H1 (cell line): ENCODE measurements at regions not wholly inside any gene's neighbourhood (a gene's known extent, or its start where the extent isn't known, plus 50 kb on each side); places are given as distances from the start of the nearest gene placed in this dataset.

ENCODE experiments used
- CTCF ChIA-PET: fragments of 300-600 bp; sonication (Branson Sonifier 250); formaldehyde crosslinking; loops from one replicate; lab custom pipeline; 2021; ENCODE audit not compliant: partially characterized antibody; lab: Charles Lee
- POLR2A ChIA-PET: fragments of 300-600 bp; sonication (Branson Sonifier 250); formaldehyde crosslinking; loops from one replicate; lab custom pipeline; 2021; ENCODE audit warnings: inconsistent platforms; ENCODE audit not compliant: partially characterized antibody; lab: Charles Lee
- DNase-seq, 2 experiments: peaks; one replicate each; pipeline versions ENCODE4 v3.0.0 to v3.0.0-alpha.2; 2010 to 2022; ENCODE audit warnings: low spot score in 2 of 2, low read depth in 1 of 2, mixed read lengths in 1 of 2
- FAIRE-seq: peaks from 2 replicates; lab custom pipeline; 2011; peaks lifted over from hg19 to GRCh38; lab: Jason Lieb, UNC
- H2AFZ ChIP-seq: 2 replicates; pipeline ENCODE4 v1.8.1; 2012; ENCODE audit warnings: low read length, inconsistent platforms
- H2AK5ac ChIP-seq: 2 replicates; pipeline ENCODE4 v1.6.1; 2013; ENCODE audit warnings: low read depth, low read length
- H2BK120ac ChIP-seq: replicated peaks from 2 replicates; pipeline ENCODE3; 2013; ENCODE audit warnings: low read depth, low read length, inconsistent platforms
- H2BK12ac ChIP-seq: 2 replicates; pipeline ENCODE4 v1.6.1; 2013; ENCODE audit warnings: low read depth, low read length
- H2BK15ac ChIP-seq: 2 replicates; pipeline ENCODE4 v1.6.1; 2013; ENCODE audit warnings: low read length
- H2BK20ac ChIP-seq: 2 replicates; pipeline ENCODE4 v1.6.1; 2013; ENCODE audit warnings: low read length
- H2BK5ac ChIP-seq: 2 replicates; pipeline ENCODE4 v1.6.1; 2013; ENCODE audit warnings: low read depth, low read length
- H3K14ac ChIP-seq: 2 replicates; pipeline ENCODE4 v1.6.1; 2013; ENCODE audit warnings: inconsistent platforms; ENCODE audit not compliant: insufficient read length
- H3K18ac ChIP-seq: 2 replicates; pipeline ENCODE4 v1.6.1; 2013; ENCODE audit warnings: low read length; ENCODE audit errors: extremely low read depth
- H3K23ac ChIP-seq: 2 replicates; pipeline ENCODE4 v1.6.1; 2013; ENCODE audit warnings: inconsistent platforms; ENCODE audit not compliant: insufficient read length
- H3K23me2 ChIP-seq: 2 replicates; pipeline ENCODE4 v1.6.1; 2013; ENCODE audit warnings: low read depth, low read length
- H3K27ac ChIP-seq: 2 replicates; pipeline ENCODE4 v1.6.1; 2011; ENCODE audit warnings: low read depth, low read length, inconsistent platforms
- H3K27me3 ChIP-seq, 4 experiments: replicated peaks in 1 of 4; 1 replicate in 1 of 4; 2 replicates in 3 of 4; pipeline versions ENCODE4 v1.6.1 to v1.8.1; 2011 to 2013; ENCODE audit warnings: low read length in 3 of 4, mild to moderate bottlenecking in 3 of 4, inconsistent platforms in 2 of 4, mixed read lengths in 2 of 4, moderate library complexity in 1 of 4; ENCODE audit not compliant: control insufficient read depth in 3 of 4, insufficient read depth in 3 of 4; ENCODE audit errors: extremely low read depth in 1 of 4
- H3K36me3 ChIP-seq, 4 experiments: 2 replicates each; pipeline versions ENCODE4 v1.6.1 to v1.8.1; 2011 to 2013; ENCODE audit warnings: mild to moderate bottlenecking in 4 of 4, low read length in 3 of 4, moderate library complexity in 2 of 4, control low read depth in 1 of 4, inconsistent platforms in 1 of 4; ENCODE audit not compliant: insufficient read depth in 4 of 4, control insufficient read depth in 2 of 4
- H3K4ac ChIP-seq: replicated peaks from 2 replicates; pipeline ENCODE3; 2013; ENCODE audit warnings: low read length, low read depth, mixed read lengths, inconsistent platforms; ENCODE audit not compliant: insufficient read length
- H3K4me1 ChIP-seq, 4 experiments: replicated peaks in 1 of 4; 1 replicate in 1 of 4; 2 replicates in 3 of 4; pipeline versions ENCODE4 v1.6.1 to v1.8.1; 2011 to 2013; ENCODE audit warnings: low read length in 3 of 4, inconsistent platforms in 2 of 4, mixed read lengths in 1 of 4; ENCODE audit not compliant: insufficient read depth in 4 of 4, control insufficient read depth in 3 of 4
- H3K4me2 ChIP-seq, 2 experiments: 2 replicates each; pipeline versions ENCODE4 v1.6.1 to v1.8.1; 2011 to 2013; ENCODE audit warnings: low read depth in 2 of 2, low read length in 2 of 2, control low read depth in 1 of 2, inconsistent platforms in 1 of 2, mild to moderate bottlenecking in 1 of 2; ENCODE audit not compliant: insufficient read depth in 1 of 2
- H3K4me3 ChIP-seq, 4 experiments: fragments of 200-600, 300-600 bp in 1 of 4; sonication (generic), shearing (Covaris generic), sonication (Bioruptor Twin) in 1 of 4; 2 replicates each; pipeline versions ENCODE4 v1.5.1 to v1.8.1; 2011 to 2016; ENCODE audit warnings: low read length in 4 of 4, low read depth in 3 of 4, control low read depth in 2 of 4, inconsistent platforms in 2 of 4, mild to moderate bottlenecking in 2 of 4, mixed read lengths in 1 of 4, moderate library complexity in 1 of 4; ENCODE audit not compliant: insufficient read depth in 2 of 4; ENCODE audit errors: extremely low read depth in 1 of 4
- H3K56ac ChIP-seq: replicated peaks from 2 replicates; pipeline ENCODE3; 2013; ENCODE audit warnings: low read depth, mild to moderate bottlenecking, mixed read lengths, low read length, inconsistent platforms; ENCODE audit not compliant: insufficient read length
- H3K79me1 ChIP-seq: 2 replicates; pipeline ENCODE4 v1.6.1; 2013; ENCODE audit warnings: low read depth, low read length, control low read depth
- H3K79me2 ChIP-seq, 2 experiments: 2 replicates each; pipeline versions ENCODE4 v1.6.1 to v1.8.1; 2012 to 2013; ENCODE audit warnings: low read length in 2 of 2, mild to moderate bottlenecking in 2 of 2, inconsistent platforms in 1 of 2; ENCODE audit not compliant: insufficient read depth in 2 of 2, control insufficient read depth in 1 of 2
- H3K9ac ChIP-seq, 4 experiments: replicated peaks in 1 of 4; 1 replicate in 1 of 4; 2 replicates in 3 of 4; pipeline versions ENCODE4 v1.6.1 to v1.8.1; 2011 to 2013; ENCODE audit warnings: low read depth in 3 of 4, low read length in 3 of 4, control low read depth in 2 of 4, mild to moderate bottlenecking in 2 of 4, moderate library complexity in 2 of 4, inconsistent platforms in 1 of 4; ENCODE audit errors: extremely low read depth in 1 of 4
- H3K9me3 ChIP-seq, 2 experiments: 2 replicates each; pipeline versions ENCODE4 v1.6.1 to v1.8.1; 2012 to 2013; ENCODE audit warnings: mild to moderate bottlenecking in 2 of 2, moderate library complexity in 2 of 2, control low read depth in 1 of 2, inconsistent platforms in 1 of 2, low read depth in 1 of 2, low read length in 1 of 2, mixed read lengths in 1 of 2; ENCODE audit not compliant: insufficient read depth in 2 of 2
- H4K20me1 ChIP-seq, 2 experiments: replicated peaks in 1 of 2; 2 replicates each; pipeline versions ENCODE3 to v1.8.1; 2011 to 2013; ENCODE audit warnings: inconsistent platforms in 2 of 2, low read length in 2 of 2, mild to moderate bottlenecking in 1 of 2; ENCODE audit not compliant: insufficient read depth in 2 of 2, control insufficient read depth in 1 of 2
- H4K5ac ChIP-seq: 2 replicates; pipeline ENCODE4 v1.6.1; 2013; ENCODE audit warnings: low read length, low read depth, mixed read lengths, inconsistent platforms; ENCODE audit not compliant: insufficient read length
- H4K8ac ChIP-seq: 2 replicates; pipeline ENCODE4 v1.8.0; 2013; ENCODE audit warnings: mild to moderate bottlenecking, moderate library complexity, low read length, inconsistent platforms; ENCODE audit not compliant: insufficient read depth; ENCODE audit errors: extremely low read depth
- H4K91ac ChIP-seq: replicated peaks from 2 replicates; pipeline ENCODE3; 2013; ENCODE audit warnings: low read length, mixed read lengths, inconsistent platforms; ENCODE audit not compliant: insufficient read length
- GTF2F1 ChIP-seq: IDR thresholded peaks from 2 replicates; pipeline ENCODE4 v1.6.1; 2012; ENCODE audit warnings: low read depth, low read length, improper control_type of control experiment, borderline replicate concordance

- Histone ChIP-seq H3K4me2 (no peak overlapping the region), H3K36me3 (no peaks in the 10 kb centered on the region), H3K9ac (no peak overlapping the region), H2AK5ac (no peak overlapping the region), H3K9me3 (no peaks in the 10 kb centered on the region), H3K4ac (no peak overlapping the region), H2AFZ (no peak overlapping the region), H4K5ac (no peak overlapping the region)
- no peak for FAIRE-seq
- TF ChIP-seq GTF2F1: no peak
- TF ChIP-seq, all 59 proteins: peak for 0
- Histone ChIP-seq H3K4me3 (no peak overlapping the region), H3K4me1 (no peaks in the 10 kb centered on the region), H2BK120ac (no peak overlapping the region), H2BK12ac (no peak overlapping the region), H2BK15ac (no peak overlapping the region), H3K79me1 (no peaks in the 10 kb centered on the region), H3K27ac (no peak overlapping the region), H3K56ac (no peak overlapping the region), H3K18ac (no peak overlapping the region), H4K8ac (no peak overlapping the region), H3K23ac (no peak overlapping the region), H2BK5ac (no peak overlapping the region), H4K20me1 (no peaks in the 10 kb centered on the region), H3K79me2 (no peaks in the 10 kb centered on the region), H3K27me3 (no peaks in the 10 kb centered on the region), H4K91ac (no peak overlapping the region), H3K23me2 (no peaks in the 10 kb centered on the region; the same call in 1 of the 2 replicates), H2BK20ac (no peak overlapping the region), H3K14ac (no peak overlapping the region)
- ChIA-PET POLR2A (no interaction called here), CTCF (interaction anchor here (2.4 kb wide), 1 partner anchor 13 kb away, joined by 14 read pairs; no protein-coding TSS in a partner anchor)
- no peak for DNase-seq
Measured at GRCh38 chr12:91824991-91825390, 320.7 kb downstream of the BTG1 start.
